ENCODE measurements at regions not wholly inside any gene's neighbourhood (a gene's known extent, or its start where the extent isn't known, plus 50 kb on each side); places are given as distances from the start of the nearest gene placed in this dataset.
"Not testable (repeated sequence)": the region's sequence is repeated elsewhere in the genome, so short reads cannot be mapped to it uniquely, and the experiment has no call there.

DNA sequence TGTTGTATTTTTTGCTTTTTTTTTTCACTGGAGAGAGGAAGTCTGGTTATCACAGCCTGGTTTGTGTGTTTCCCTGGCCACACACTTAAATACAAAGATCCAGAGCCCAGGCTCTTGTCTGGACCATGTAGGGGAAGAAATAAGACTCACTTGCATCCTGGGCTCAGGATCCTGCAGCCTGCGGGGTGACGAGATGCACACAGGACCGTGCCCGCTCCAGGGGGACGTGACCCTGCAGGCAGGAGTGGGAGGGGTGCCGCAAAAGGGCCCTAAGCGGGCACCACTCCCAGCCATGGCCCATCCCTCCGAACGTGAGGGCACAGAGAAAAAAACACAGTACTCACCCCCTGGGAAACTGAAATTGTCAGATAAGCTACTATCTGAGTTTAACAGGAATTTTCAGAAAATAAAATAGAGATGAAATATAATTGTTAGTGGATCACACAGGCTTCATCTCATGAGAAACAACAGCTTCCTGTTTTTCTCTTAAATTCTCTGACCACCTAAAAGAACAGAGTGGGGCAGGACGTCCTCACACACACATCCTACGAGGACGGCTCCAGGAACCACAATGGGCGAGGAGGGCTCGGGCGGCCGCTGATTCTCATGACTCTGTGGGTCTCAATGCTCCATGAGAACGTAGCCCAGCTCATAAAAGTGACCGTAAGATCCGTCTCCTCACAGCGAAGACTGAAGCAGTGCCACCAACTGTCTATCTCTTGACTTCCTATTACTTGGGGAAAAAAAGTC lies 142.6 kb upstream of the ALKAL2 start:
- DNase-seq (ENCODE audit: low read depth in 3 of 3, low spot score in 1 of 3) = no peak

DNA sequence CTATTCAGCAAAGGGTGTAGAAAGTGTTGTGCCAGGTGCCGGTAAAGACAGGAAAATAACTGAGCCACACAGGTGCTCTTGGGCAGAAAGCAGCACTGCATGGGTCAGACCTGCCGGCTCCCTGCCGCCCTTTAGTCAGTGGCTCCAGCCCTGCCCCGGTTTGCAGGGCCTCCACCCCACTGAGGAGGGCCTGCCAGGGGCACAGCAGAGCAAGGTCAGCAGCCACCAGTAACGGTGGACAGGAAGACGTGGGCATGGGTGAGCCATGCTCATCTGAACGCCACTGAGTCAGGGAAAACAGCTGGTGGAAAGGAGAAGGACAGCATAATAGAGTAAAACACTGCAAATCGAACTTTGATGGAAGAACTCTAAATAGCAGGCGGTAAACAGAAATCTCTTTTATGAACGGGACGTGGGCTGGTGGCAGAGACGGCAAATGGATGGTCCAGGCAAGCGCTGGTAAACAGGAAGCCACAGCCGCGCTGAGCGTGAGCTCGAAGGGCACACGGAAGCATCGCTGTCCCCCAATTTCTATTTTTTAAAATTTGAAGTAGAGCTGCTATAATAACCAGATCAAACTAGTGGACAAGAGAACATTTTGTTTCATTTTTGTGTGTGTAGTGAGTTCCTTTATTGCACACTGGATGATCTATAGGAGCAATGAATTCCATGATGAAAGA lies 141.8 kb upstream of the ALKAL2 start:
- no peak for DNase-seq (ENCODE audit: low read depth in 3 of 3, low spot score in 1 of 3)

DNA sequence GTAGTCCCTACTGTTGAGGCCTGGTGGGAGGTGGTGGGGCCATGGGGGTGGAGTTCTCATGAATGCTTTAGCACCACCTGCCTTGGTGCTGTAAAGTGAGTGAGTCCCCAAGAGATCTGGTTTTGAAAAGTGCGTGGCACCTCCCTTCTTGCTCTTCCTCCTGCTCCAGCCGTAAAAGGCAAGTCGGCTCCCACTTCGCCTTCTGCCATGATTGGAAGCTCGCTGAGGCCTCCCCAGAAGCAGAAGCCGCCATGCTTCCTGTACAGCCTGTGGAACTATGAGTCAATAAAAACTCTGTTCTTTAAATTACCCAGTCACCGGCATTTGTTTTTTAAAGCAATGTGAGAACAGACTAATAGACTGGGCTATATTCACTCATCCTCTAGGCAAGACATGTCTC lies 141.3 kb upstream of the ALKAL2 start:
- no peak for DNase-seq (ENCODE audit: low read depth in 3 of 3, low spot score in 1 of 3)

DNA sequence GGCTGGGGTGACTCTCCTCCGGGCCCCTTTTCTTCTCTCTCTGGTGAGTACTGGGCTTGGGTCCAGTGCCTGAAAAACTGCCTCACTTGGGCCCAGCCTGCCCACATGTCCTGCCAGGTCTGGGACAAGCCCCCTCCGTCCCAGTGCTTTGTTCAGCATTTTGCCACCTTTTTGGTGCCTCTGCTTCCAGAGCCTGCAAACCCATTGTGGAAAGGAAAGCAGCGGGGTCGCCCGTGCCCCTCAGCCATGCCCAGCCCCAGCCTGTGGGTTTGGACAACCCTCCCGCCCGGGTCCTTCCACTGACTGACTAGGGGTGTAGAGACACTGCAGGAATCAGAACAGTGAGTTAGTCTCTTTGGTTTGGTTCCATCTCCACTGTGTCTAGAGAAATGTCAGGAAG lies 140.7 kb upstream of the ALKAL2 start:
- DNase-seq (ENCODE audit: low read depth in 3 of 3, low spot score in 1 of 3) = no peak

DNA sequence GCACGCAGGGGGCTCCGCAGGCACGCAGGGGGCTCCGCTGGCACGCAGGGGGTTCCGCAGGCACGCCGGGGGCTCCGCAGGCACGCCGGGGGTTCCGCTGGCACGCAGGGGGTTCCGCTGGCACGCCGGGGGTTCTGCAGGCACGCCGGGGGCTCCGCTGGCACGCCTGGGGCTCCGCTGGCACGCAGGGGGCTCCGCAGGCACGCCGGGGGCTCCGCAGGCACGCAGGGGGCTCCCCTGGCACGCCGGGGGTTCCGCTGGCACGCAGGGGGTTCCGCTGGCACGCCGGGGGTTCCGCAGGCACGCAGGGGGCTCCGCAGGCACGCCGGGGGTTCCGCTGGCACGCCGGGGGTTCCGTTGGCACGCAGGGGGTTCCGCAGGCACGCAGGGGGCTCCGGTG lies 138.8 kb upstream of the ALKAL2 start:
- DNase-seq (ENCODE audit: low read depth in 3 of 3, low spot score in 1 of 3) = not testable (repeated sequence)

DNA sequence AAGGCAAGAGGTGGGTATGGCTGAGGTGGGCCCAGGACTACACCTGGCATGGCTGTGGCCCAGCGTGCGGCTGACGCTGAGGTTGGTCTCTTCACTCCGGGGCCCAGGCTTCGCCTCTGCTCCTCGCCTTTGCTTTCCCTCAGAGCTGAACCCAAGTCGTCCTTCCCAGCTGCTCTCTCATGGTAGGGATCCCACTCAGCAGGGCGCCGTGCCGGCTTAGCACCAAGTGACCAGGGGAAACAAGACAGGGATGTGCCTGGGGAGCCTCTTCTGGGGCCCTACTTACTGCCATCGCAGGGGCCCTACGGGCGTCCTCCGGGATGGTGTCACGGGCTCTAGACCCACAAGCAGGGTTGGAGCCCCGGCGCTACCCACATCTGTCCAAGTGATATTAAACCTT lies 138.1 kb upstream of the ALKAL2 start:
- DNase-seq (ENCODE audit: low read depth in 3 of 3, low spot score in 1 of 3) = no peak

DNA sequence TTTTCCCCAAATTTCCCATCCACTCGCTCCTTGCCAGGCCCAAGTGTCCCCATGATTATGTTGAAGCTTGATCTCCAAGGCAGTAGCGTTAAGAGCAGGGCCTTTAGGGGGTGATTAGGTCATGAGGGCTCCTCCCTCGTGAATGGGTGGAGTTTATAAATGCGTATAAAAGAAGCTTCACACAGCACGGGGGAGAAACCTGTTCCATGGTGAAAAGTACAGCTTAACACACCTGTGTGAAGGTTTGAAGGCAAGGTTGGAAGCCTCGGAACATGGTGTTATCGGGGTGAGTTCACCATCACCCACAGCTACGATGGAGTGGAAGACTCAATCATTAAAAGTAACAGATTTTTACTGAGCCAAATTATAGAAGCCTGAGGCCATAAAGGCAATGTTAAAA lies 137.4 kb upstream of the ALKAL2 start:
- no peak for DNase-seq (ENCODE audit: low read depth in 3 of 3, low spot score in 1 of 3)

DNA sequence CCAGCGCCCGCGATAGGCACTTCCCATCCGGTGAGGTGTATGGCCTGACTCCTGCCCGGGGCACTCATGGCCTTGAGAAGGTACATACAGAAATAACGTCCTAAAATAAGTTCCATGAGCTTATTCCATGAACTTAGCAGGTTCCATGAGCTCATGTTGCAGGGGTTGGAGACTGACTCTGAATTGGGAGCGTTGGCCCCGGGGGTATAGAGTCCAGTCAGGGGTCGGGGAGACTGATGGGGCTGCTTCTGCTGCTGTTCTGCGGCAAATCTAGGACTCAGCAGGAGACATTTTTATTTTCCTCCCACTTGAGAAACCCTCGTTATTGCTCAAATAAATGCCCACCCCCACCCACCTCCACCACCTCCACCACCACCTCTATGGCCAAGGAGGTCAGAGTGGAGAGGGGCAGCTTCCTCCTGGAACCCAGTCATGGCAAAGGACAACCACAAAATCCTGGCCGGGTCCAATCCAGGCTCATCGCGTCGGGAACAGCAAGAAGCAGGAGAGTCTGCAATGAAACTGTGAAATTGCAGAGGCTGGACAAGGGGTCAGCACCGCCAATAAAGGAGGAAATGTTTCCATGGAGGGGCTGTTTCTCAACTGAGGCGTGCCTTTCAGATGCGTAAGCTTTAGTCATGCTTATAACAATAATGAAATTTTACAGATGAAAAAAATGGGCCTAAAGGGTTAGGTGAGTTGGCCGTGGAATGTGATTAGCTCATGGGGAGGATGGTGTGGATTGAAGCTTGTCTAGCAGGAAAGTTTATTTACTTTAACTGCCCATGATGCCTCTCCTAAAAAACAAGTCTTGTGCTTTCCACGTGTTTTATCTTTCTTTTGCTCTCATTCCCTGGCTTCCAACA lies 136.6 kb upstream of the ALKAL2 start:
- DNase-seq (ENCODE audit: low read depth in 3 of 3, low spot score in 1 of 3) = no peak

DNA sequence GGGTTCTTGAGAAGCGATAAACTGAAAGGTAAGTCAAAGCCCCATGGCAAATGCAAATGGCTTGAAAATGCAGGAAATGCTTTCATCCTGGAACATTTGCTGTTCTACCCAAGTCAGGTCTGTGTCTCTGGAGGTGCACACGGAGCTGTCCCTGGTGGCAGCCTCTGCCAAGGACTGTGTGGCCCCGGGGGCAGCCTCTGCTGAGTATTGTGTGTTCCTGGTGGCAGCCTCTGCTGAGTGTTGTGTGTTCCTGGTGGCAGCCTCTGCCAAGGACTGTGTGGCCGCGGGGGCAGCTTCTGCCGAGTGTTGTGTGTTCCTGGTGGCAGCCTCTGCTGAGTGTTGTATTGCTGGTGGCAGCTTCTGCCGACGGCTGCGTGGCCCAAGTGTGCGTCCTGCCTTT lies 135.6 kb upstream of the ALKAL2 start:
- no peak for DNase-seq (ENCODE audit: low read depth in 3 of 3, low spot score in 1 of 3)

DNA sequence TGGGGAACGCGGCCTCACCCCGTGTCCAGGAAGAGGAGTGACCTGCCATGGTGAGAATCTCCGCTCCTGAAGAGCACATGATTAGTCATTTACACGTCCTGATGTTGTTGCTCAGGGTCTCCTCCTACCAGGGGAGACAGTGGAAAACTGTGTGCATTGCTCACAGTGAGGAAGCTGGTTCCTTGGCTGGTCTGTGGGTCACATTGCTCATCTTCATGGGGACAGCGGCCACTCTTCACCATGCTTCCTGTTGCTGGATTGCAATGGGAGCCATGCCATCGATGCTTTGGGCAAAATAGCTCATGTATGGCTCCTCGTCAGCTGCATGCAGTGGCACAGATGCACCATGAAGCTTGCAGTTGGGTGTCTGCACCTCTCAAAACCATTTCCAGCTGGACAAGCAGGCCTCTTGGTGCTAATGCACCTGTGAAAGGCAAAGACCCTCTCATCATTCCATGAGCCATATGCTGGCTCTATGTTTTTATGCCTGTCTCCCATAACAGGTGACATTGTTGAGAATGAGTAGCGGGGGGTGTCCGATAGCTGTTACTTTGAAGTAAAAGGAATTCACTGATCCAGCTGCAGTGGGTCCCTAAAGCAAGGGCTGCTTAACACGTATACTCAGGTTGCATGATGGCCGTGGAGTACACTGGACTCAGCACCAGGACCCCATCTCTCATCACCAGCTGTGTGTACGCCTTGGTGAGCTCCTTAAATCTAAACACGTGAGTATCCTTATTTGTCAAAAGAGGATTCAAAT lies 135.0 kb upstream of the ALKAL2 start:
- DNase-seq (ENCODE audit: low read depth in 3 of 3, low spot score in 1 of 3) = no peak

DNA sequence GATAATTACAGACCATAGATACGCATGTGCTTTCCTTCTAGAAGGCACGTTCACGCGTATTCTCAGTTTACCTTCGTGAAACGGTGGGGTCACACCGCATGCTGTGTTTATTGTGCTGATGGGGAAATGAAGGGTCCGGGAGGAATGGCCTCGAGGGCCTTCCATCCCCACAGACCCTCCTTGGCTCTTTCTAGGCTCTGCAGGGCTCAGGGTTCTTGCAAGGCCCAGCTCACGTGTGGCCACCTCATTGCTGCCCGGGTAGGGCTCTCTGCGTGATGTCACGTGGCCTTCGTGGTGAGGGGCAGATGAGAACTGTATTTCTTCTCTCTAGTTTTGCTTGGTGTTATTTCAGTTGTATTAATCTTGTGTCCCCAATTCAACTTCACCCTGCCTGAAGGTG lies 133.5 kb upstream of the ALKAL2 start:
- no peak for DNase-seq (ENCODE audit: low read depth in 3 of 3, low spot score in 1 of 3)

DNA sequence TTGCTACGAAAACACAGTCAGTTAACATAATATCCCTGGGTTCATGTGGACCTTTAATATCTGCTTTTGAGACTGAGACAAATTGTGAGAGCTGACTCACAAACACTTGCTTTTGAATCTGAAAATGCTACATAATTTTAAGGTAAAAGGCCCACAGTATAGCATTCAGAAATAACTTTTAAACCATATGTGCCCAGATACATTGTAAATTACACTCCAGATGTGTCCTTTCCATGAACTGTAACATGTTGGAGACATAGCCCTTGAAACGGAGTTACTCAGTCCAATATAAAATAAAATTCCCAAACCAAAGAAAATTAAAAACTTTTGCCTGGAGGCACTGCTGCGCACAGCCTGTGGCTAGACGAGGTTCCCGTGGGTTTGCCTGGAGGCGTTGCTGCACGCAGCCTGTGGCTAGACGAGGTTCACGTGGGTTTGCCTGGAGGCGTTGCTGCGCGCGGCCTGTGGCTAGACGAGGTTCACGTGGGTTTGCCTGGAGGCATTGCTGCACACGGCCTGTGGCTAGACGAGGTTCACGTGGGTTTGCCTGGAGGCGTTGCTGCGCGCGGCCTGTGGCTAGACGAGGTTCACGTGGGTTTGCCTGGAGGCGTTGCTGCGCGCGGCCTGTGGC lies 131.9 kb upstream of the ALKAL2 start:
- no peak for DNase-seq (ENCODE audit: low read depth in 3 of 3, low spot score in 1 of 3)

DNA sequence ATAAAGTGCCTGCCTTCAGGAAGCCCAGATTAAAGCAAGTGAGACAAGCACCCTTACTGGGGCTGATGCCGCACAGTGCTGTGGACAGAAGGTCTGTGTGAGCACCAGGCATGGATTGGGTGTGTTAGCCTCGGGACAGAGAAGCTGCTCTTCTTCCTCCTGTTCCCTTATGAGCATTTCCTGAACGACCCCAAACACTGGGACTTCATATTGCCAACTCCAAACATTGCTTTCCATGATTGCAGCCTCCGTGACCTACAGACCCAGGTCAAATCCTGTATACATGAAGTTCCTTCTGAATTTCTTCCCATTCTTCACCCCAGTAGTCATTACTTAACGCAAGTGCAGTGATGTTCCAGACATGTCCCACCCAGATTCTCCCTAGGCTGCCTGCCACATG lies 129.8 kb upstream of the ALKAL2 start:
- DNase-seq (ENCODE audit: low read depth in 3 of 3, low spot score in 1 of 3) = no peak

DNA sequence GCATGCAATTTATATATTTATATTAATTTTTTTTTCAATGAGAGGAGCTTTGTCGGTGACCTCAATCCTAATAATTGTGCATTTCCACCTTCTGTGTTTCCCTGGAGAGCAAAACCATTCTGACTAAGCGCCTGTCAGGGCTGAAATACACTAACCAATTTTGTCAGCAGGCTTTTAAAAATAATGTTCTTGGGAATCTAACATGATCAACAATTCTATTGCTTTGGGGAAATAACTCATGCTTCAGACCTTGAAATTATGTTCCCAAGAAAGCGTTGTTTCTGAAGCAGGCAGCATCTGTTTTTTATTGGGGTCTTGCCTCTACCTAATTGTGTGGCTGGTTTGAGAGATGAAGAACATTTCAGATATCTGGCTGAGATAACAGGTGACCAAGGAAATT lies 129.1 kb upstream of the ALKAL2 start:
- DNase-seq (ENCODE audit: low read depth in 3 of 3, low spot score in 1 of 3) = no peak

DNA sequence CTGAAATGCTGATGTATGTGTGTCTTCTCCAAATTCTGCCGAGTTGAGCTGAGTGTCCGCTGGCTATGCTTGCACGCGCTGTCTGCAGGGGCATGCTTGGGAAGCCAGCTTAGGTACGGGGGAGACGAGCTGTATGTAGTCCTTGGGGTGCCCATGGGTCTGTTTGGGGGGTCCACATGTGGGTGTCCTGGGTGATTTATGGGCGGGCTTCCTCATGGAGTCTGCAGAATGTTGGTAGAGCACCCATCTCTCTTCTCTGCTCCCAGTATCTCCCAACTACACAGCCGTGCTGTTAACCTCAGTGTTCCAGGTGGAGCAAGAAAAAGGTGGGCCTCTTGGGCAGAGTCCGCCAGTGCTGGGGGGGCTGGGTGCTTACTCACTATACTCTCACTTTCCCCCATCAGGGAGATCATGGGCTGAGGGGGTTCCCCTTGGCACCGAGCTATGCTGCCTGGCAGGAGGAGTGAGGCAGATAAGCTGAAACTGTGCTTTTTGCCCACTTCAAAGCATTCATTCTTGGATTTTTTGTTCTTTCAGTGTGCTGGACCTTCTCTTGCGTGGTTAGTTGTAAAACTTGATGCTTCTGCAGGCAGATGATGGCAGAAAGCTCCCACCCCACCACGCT lies 128.2 kb upstream of the ALKAL2 start:
- no peak for DNase-seq (ENCODE audit: low read depth in 3 of 3, low spot score in 1 of 3)

DNA sequence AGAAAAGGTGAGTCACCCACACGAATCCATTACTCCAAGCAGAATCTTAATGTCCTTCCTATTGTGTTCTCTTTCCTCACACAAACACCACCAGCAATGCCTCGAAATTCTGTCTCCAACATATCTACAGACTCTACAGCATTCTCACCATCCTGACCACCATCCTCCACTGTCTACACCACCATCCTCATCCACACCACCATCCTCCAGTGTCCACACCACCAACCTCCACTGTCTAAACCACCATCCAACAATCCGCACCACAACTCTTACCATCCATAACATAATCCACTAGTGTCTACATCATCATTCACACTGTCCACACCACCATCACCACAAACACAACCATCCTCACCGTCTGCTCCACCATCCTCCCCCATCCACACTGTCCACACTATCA lies 121.6 kb upstream of the ALKAL2 start:
- no peak for DNase-seq (ENCODE audit: low read depth in 3 of 3, low spot score in 1 of 3)

DNA sequence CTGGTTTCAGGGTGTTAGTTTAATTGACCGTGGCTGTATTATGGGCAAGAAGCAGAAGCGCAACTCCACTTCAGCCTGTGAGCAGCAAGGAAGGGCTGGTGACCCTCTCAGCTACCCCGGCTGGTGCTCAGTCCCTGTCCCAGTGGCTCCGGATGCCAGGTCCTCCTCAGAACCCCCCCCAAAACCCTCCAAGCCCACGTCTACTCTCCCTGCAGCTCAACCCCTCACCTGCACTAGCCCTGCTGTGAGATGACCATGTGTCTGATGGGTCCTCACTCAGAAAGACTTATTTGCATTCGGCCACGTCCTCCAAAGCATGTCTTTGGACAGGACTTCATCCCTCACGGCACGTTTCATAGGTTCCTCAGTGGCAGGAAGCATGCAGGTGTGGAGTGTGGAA lies 119.7 kb upstream of the ALKAL2 start:
- no peak for DNase-seq (ENCODE audit: low read depth in 3 of 3, low spot score in 1 of 3)

DNA sequence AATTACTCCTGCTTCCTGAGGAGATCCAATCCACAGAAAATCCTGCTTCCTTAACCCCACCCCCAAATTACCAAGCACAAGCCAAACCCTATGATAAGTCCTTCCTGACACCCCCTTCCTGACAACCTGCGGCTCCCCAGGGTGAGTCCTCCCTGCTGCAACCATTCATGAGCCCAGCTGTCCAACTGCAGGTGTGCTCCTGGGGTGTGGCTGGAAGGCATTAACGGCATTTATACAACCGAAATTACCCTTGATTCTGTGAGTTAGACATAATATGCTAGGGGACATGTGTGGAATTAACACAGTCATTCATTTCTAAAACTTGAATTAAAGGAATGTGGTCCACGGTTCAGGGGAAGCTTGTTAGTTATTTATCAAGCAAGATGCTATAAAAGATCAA lies 119.0 kb upstream of the ALKAL2 start:
- no peak for DNase-seq (ENCODE audit: low read depth in 3 of 3, low spot score in 1 of 3)

DNA sequence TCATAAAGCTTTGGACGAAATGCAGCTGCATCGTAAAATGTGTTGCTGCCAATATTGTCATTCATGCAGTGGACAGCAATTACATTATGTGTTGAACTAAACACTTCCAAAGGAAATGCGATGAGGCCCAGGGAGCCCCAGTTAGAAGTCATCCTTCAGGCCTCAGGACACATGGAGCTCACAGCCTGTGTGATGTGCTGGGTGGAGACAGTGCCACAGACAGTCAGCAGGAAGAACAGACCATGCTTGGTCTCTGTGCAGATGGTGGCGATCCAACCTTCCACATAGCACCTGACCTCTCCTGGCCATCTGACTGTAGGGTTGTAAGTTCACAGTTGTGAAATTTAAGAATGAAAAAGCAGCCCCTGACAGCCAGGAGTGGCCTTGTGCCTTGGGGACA lies 118.3 kb upstream of the ALKAL2 start:
- no peak for DNase-seq (ENCODE audit: low read depth in 3 of 3, low spot score in 1 of 3)

DNA sequence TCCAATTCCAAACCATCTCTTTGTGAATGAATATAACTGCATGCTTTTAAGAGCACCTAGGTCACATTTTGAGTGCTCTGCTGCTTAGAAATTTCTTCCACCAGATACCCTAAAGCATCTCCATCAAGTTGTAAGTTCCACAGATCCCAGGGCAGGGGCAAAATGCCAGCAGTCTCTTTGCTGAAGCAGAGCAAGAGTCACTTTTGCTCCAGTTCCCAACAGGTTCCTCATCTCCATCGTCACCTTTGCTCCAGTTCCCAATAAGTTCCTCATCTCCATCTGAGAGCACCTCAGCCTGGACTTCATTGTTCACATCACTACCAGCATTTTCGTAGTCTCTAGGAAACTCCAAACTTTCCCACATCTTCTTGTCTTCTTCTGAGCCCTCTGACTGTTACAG lies 116.7 kb upstream of the ALKAL2 start:
- DNase-seq (ENCODE audit: low read depth in 3 of 3, low spot score in 1 of 3) = no peak

All from stimulated activated CD4-positive, alpha-beta T cell treated with anti-CD3 and anti-CD28 coated beads, TNF-alpha, amount 100 ng/mL, for 1 hour (primary cell).